ENCODE measurements at regions not wholly inside any gene's neighbourhood (a gene's known extent, or its start where the extent isn't known, plus 50 kb on each side); places are given as distances from the start of the nearest gene placed in this dataset.
A peak's percentile ranks its signal among the peaks of the same experiment; 100 is the strongest.

- 0 out of 2 replicates have a peak, but pooled peaks cover 2% of the 10 kb centered on the region for H3K27me3 ChIP-seq (ENCODE audit: control insufficient read depth, insufficient read depth, low read length)
- TF ChIP-seq CTCF (IDR thresholded peaks at IDR 0.05; ENCODE audit: insufficient read depth, low read depth, low read length) = no peak
- no peak for DNase-seq (ENCODE audit: low read depth)
- CTCF ChIA-PET = no interaction called here
- no peak overlapping the region for H3K4me3 ChIP-seq (ENCODE audit: low read depth, low read length)
- no peaks in the 10 kb centered on the region for H3K36me3 ChIP-seq (ENCODE audit: control insufficient read depth, insufficient read depth, low read length)
- POLR2A ChIA-PET = no interaction called here
Observed at GRCh38 chr2:105977807-105978206, 216.3 kb downstream of the UXS1 start.

- peak; percentile 25 for DNase-seq (ENCODE audit: low read depth)
- ChIA-PET POLR2A (no interaction called here), CTCF (no interaction called here)
- H3K36me3 ChIP-seq (ENCODE audit: control insufficient read depth, insufficient read depth, low read length) = no peaks in the 10 kb centered on the region
- no peak overlapping the region for H3K4me3 ChIP-seq (ENCODE audit: low read depth, low read length)
- H3K27me3 ChIP-seq (ENCODE audit: control insufficient read depth, insufficient read depth, low read length) = 0 out of 2 replicates have a peak, but pooled peaks cover 2% of the 10 kb centered on the region
- no peak for TF ChIP-seq CTCF (IDR thresholded peaks at IDR 0.05; ENCODE audit: insufficient read depth, low read depth, low read length)
Observed at GRCh38 chr2:105977212-105977611, 216.9 kb downstream of the UXS1 start.

- no peak overlapping the region for H3K4me3 ChIP-seq (ENCODE audit: low read depth, low read length)
- POLR2A ChIA-PET = no interaction called here
- no peaks in the 10 kb centered on the region for H3K36me3 ChIP-seq (ENCODE audit: control insufficient read depth, insufficient read depth, low read length)
- H3K27me3 ChIP-seq (ENCODE audit: control insufficient read depth, insufficient read depth, low read length) = 0 out of 2 replicates have a peak, but pooled peaks cover 2% of the 10 kb centered on the region
- CTCF ChIA-PET = no interaction called here
- no peak for DNase-seq (ENCODE audit: low read depth)
- TF ChIP-seq CTCF (IDR thresholded peaks at IDR 0.05; ENCODE audit: insufficient read depth, low read depth, low read length) = no peak
Observed at GRCh38 chr2:105974812-105975211, 219.3 kb downstream of the UXS1 start.

GRCh38 chr2:105972927-105973326 is 221.2 kb downstream of the UXS1 start:
- TF ChIP-seq CTCF (IDR thresholded peaks at IDR 0.05; ENCODE audit: insufficient read depth, low read depth, low read length) = no peak
- no peak overlapping the region for H3K4me3 ChIP-seq (ENCODE audit: low read depth, low read length)
- ChIA-PET CTCF (no interaction called here), POLR2A (no interaction called here)
- 0 out of 2 replicates have a peak, but pooled peaks cover 2% of the 10 kb centered on the region for H3K27me3 ChIP-seq (ENCODE audit: control insufficient read depth, insufficient read depth, low read length)
- DNase-seq (ENCODE audit: low read depth) = no peak
- no peaks in the 10 kb centered on the region for H3K36me3 ChIP-seq (ENCODE audit: control insufficient read depth, insufficient read depth, low read length)

- no peak for DNase-seq (ENCODE audit: low read depth)
- TF ChIP-seq CTCF (IDR thresholded peaks at IDR 0.05; ENCODE audit: insufficient read depth, low read depth, low read length) = no peak
- 0 out of 2 replicates have a peak, but pooled peaks cover 2% of the 10 kb centered on the region for H3K27me3 ChIP-seq (ENCODE audit: control insufficient read depth, insufficient read depth, low read length)
- no peak overlapping the region for H3K4me3 ChIP-seq (ENCODE audit: low read depth, low read length)
- no peaks in the 10 kb centered on the region for H3K36me3 ChIP-seq (ENCODE audit: control insufficient read depth, insufficient read depth, low read length)
- ChIA-PET POLR2A (no interaction called here), CTCF (no interaction called here)
Observed at GRCh38 chr2:105972246-105972645, 221.9 kb downstream of the UXS1 start.

All from BJ (cell line).